NCI-H1092 treated with DMSO at 0.1 percent for 48 hours (cell line): ENCODE measurements at regions not wholly inside any gene's neighbourhood (a gene's known extent, or its start where the extent isn't known, plus 50 kb on each side); places are given as distances from the start of the nearest gene placed in this dataset.

ENCODE experiments used
- DNase-seq: peaks from one replicate; lab custom pipeline; 2025; lab: John Stamatoyannopoulos, UW

- no peak for DNase-seq
Measured at GRCh38 chr2:67625178-67625577, 228.0 kb downstream of the ETAA1 start.

GRCh38 chr2:67625690-67626475 lies 228.8 kb downstream of the ETAA1 start:
- no peak for DNase-seq

- DNase-seq = no peak
Measured at GRCh38 chr2:67626656-67627055, 229.5 kb downstream of the ETAA1 start.

GRCh38 chr2:67627456-67628207 lies 230.5 kb downstream of the ETAA1 start:
- no peak for DNase-seq

GRCh38 chr2:67628892-67629291 lies 231.8 kb downstream of the ETAA1 start:
- no peak for DNase-seq

- no peak for DNase-seq
Measured at GRCh38 chr2:67631483-67631882, 234.3 kb downstream of the ETAA1 start.

- no peak for DNase-seq
Measured at GRCh38 chr2:67633212-67633856, 236.2 kb downstream of the ETAA1 start.

GRCh38 chr2:67638146-67638545 lies 241.0 kb downstream of the ETAA1 start:
- no peak for DNase-seq

- no peak for DNase-seq
Measured at GRCh38 chr2:67641312-67642045, 244.3 kb downstream of the ETAA1 start.

- no peak for DNase-seq
Measured at GRCh38 chr2:67642046-67642382, 244.9 kb downstream of the ETAA1 start.

GRCh38 chr2:67642961-67643360 lies 245.8 kb downstream of the ETAA1 start:
- no peak for DNase-seq

- no peak for DNase-seq
Measured at GRCh38 chr2:67645280-67646138, 248.4 kb downstream of the ETAA1 start.

- no peak for DNase-seq
Measured at GRCh38 chr2:67646714-67647333, 249.7 kb downstream of the ETAA1 start.

GRCh38 chr2:67649331-67650261 lies 252.5 kb downstream of the ETAA1 start:
- DNase-seq = no peak

- DNase-seq = no peak
Measured at GRCh38 chr2:67650291-67651133, 253.4 kb downstream of the ETAA1 start.

- no peak for DNase-seq
Measured at GRCh38 chr2:67651565-67651964, 254.4 kb downstream of the ETAA1 start.

GRCh38 chr2:67652679-67653078 lies 255.5 kb downstream of the ETAA1 start:
- no peak for DNase-seq

- no peak for DNase-seq
Measured at GRCh38 chr2:67656875-67657274, 259.7 kb downstream of the ETAA1 start.

- DNase-seq = no peak
Measured at GRCh38 chr2:67658820-67659219, 261.7 kb downstream of the ETAA1 start.
